CD4-positive, alpha-beta T cell treated with Interleukin-6 for 4 hours (primary cell): ENCODE measurements at regions not wholly inside any gene's neighbourhood (a gene's known extent, or its start where the extent isn't known, plus 50 kb on each side); places are given as distances from the start of the nearest gene placed in this dataset.

Experiments
- DNase-seq: peaks from one replicate; pipeline ENCODE4 v3.0.0-alpha.2; 2020; ENCODE audit warnings: mixed read lengths

DNA sequence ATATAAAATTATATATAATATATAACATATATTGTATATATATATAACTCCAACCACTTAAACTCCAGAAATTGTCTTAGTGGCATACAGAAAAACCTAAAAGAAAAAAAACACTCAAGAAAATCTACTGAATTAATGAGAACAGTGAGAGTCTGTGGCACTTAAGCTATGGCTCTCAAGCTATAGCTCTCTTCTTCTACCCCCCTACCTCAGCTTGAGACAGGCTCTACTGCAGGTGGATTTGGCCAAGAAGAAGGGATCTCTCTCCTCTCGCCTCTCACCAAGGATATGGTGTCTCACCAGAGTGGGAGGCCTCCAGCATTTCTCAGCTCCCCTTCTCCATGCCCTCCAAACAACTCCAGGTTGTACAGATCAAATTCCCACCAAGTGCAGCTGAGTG is 64.5 kb upstream of the DAB2 start:
- no peak for DNase-seq

DNA sequence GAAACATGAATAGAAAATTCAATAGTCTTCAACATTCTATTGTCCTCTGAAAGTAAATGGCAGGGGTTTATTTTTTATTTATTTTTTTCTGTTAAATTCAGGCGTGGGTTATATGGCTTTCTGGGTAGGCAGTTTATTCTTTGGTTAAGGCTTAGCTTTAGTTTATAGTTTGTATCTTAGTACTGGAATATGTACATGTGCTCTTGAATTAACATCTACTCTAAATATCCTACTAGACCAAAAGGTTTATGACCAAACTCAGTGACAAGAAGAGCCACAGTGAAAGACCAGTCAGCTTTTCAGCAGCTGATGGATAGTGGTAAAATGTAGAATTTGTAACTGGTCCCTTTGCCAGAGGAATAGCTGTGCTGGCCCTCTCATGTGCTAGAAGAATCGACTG is 62.0 kb upstream of the DAB2 start:
- DNase-seq = no peak

DNA sequence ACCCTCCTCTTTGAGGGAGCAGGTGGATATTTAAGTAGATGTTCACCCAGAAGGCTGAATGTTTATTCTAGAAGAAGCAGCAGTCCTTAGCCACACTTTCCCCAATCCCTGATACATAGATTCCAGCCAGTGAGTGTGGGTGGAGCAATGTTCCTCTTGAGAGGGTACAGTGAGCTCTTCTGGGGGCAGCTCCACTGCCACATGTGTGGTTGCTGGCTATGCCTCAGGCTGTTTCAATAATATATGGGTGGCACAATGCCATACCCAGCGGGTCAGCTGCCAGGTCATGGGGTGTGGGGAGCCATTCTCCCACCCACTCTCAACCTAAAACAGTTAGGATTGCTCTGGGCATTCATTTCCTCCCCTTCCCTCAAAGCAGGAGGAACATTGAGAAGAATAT is 61.6 kb upstream of the DAB2 start:
- no peak for DNase-seq

DNA sequence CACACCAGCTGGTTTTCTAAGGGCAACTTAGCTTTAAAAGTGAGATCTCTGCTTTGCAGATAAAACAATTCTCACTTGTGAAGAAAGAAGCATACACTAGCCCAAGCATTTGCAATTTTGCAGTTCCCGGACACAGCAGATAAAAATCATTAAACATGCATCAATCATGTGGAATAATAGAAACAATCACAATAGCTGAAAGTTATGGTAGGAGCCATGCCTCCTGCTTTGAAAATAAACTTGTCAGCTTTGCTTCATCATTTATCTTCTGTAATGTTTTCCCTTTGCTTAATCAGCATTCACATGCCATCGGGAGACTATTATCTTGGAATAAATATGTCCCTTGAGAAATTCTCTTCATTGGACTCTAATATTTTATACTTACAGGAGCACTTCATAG is 60.3 kb upstream of the DAB2 start:
- DNase-seq = no peak

DNA sequence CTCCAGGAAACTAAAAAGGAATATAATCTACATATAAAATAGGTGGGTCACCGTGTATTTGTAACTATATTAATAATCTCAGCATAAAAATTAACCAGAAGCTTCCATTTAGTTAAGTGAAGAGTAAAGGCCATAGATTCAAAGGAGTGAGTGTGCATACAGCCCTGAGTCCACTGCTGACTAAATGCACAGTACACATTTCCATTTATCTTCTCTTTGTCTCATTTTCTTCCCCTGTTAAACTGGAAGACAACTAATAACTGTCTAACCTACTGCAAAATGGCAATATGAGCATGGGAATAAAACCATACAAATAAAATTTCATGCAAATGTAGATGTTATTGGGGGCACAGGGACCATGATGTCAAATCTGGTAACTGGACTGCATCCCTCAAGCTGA is 59.9 kb upstream of the DAB2 start:
- DNase-seq = no peak

DNA sequence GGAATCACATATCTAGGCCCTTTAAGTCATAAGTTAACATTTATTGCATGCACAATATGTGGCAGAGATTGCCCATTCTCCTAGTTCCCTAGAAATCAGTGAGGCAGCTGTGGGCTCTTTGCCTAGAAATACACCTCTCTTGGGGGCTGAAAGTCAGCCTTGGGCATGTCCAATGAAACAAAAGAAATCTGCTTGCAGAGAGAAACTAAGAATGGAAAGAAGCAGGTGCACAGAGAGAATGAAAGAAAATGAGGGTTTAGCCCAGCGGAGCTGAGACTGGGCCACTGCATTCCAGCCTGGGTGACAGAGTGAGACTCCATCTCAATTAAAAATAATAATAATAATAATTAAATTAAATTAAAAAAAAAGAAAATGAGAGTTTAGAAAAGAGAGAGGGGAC is 57.3 kb upstream of the DAB2 start:
- DNase-seq = no peak

DNA sequence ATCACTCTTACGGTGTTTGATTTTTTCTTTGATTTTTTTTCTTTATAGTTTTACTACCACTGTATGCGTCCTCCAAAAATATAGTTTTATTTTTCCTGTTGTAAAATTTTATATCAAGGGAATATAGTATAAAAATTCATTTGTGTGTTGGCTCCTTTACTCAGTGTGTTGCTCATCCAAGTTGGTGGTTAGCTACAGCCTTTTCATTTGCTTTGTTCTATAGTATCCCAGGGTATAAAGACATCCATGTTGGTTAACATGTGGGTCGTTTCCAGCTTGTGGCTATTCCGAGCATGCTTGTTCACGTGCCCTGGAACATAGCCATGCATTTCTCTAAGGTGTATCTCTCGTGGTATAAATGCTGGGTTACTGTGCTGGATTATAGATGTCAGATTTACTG is 54.8 kb upstream of the DAB2 start:
- no peak for DNase-seq

DNA sequence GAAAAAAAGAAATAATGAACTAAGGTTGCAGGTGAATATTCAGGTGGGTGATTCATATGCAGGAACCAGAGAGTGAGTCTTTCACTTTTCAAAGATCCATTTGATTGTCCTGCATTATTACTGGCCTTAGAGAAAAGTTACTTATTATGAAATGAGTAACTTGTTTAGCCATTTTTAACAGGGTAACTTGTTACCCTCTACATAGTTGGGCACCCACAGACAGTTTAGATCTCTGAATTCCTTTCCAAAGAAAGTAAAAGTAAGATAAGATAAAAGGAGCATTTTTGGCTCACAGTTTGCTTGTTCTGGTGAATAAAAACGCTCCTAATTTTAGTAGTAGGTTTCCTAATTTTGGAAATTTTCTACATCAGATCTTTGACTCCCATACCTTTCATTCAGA is 54.1 kb upstream of the DAB2 start:
- DNase-seq = no peak

DNA sequence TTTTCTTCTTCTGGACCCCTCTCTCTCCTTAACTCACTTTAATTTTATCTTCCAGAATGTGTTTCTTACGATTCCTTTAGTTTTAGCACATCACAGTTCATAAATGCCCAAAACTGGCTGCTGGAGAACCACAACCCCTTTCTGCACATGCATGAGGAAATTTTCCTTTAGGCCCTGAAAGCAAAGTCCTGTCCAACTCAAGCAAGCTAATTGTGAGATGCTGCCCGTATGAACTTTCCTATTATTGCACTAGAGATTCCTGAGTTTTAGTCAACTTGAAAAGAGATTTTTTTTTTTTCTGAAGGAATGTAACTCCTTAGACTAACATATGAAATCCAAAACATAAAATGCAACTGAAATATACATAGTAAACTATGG is 52.1 kb upstream of the DAB2 start:
- DNase-seq = no peak

DNA sequence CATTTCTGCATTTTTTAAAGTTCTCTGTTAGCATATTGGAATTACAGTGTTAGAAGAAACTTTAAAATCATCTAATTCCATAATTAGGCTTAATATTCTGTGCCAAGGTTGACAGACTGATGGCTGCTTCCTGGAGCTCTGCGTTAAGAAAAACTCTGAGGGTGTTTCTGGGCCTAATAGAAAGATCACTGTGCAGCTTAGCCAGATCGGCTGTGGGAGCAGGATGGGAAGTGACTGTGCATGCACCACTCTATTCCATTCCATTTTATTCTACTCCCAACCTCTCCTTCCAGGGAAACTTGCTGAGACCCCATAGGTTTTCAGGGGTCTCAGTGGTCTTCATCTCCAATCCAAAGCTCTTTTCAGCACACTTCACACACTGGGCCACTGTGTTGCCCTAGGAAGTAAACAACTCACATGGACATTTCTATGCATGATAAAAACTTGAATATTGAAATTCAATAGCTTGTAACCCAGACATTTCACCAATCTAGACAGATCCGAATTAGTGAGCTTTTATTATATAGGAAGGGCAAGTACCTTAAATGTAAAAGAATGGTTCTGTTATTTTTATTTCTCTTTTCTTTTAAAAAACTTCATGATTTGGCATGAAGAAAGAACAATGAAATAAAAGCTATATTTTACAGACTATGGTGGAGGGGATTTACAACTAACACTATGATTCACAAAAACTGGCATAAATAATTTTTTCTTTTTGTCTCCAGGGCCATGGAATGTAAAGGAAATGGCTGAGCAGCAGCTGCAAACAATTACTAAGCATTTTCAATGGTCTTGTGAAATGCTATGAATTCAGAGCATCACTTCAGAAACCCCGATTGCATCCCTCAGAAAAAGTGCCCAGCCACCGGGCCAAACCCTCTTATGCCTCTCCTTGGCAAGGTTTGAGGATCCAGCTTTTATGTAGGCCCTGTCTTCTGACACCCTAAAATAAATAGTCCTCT is 51.4 kb upstream of the DAB2 start:
- no peak for DNase-seq

DNA sequence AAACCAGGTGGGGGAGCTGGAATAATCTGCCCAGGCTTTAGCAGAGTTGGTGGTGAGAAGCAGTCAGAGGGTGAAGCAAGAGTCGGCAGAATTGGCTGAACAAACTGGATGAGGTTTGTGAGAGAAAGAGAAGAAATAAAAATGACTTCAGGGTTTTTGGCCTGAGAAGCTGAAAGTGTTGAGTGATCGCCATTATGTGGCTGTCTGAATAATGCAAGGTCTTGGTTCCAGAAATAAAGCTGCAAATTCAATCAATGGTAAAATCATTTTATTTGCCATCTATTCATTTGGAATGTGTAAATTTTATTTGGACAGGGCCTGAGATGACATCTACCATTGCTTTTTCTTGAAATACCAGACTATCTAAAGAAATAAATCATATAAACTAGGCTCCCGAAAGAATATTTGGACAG is 50.4 kb upstream of the DAB2 start:
- no peak for DNase-seq
